Hypothalamus (tissue), 51 donors: ENCODE measurements at regions not wholly inside any gene's neighbourhood (a gene's known extent, or its start where the extent isn't known, plus 50 kb on each side); places are given as distances from the start of the nearest gene placed in this dataset.

ENCODE experiments used
- DNase-seq, 51 donors: peaks; one replicate each; lab custom pipeline; 2025; lab: John Stamatoyannopoulos, UW

GRCh38 chr2:216922175-216922780 is 62.4 kb upstream of the TNP1 start:
- DNase-seq: no peak

- DNase-seq: no peak
Measured at GRCh38 chr2:216920937-216921456, 61.1 kb upstream of the TNP1 start.

DNA sequence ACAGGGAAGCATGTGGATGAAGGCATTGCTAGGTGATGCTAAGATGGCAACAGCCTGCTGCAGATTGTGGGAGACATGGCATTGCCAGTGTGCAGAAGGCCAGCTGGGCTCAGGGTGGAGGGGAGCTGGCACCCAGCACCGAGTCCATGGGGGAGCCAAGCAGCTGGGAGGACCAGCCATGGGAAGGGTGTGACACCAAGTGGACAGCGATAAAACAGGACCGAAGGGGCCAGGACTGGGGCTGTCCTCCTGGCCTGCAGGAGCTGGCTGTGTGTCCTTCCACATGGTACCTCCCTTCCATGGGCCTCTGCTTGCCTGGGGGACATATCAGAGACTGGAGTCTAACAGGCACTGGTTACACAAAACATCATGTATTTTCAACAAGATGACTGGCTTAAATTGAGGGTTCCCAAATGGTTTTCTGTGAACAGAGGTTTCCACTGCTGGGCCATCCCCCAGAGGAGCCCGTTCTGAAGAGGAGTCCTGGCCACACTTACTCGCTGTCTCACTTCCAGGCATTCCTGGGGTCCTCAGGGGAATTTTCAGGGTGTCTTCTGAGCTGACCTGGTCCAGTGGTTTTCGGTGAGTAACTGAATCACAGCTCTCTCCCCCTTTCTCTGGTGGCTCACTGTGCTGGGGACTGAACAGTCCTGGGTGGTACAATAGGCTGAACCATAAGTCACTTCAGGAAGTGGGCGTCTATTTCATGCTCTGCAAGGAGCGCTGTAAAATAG is 60.4 kb upstream of the TNP1 start:
- DNase-seq: peak in 8 of 51 donors; percentile 1 to 40 (median 6)

DNA sequence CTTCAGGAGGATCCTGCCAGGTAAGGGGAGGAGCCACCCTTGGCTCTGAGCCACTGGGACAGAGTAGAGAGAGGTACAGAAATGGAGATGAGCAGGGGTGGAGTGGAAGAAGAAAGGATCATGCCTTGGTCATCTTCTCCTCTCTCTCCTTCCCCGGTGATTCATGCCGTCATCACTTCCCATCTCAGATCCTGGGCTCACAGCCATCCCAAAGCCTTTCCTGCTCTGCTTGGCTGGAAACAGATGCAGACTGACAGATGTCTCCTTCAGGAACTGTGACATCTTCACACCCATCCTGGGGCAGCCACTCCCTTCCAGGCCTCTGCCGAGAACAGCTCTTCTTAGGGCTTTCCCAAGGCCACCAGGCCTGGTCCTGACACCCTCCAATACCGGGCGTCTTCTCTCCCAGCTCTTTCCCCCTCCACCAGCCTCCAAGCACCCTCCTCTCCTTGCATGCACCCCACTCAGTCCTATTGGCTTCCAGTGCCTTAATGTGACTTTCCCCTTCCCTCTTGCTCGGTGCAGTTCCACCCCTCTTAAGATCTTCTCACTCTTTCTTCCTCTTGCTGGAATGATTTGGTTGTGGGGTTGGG is 58.3 kb upstream of the TNP1 start:
- DNase-seq: no peak

DNA sequence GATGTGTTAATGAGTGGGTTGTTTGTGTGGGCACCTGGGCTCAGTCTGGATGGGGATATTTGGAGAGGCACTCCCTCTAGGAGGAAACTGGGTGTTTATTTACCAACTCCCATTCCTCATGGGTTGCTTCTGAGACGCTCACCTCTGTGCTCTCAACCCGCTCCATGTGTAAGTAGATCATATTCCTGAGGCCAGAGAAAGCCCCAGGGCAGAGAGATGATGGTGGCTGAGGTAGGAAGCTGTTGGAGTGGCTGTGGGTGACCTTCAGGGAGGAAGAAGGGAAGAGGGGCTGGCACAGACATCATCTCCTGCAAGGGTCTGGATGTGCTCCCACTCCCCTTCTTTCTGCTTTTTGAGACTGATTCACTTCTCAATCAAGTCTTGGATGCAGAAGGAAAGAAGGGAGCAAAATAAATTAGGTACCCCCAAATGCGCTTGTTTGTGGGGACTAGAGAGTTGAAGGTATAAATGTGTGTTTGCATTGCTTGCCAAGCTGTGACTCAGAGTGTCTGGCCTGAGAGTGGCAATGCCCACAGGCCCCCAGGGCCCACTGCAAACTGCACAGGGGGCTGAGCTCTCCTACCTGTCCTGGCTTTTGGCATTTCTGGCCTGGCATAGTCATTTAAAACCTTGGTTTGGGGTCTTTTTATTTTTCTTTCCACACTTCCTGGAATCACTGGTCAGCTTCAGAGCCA is 57.2 kb upstream of the TNP1 start:
- no peak for DNase-seq

- DNase-seq: no peak
Measured at GRCh38 chr2:216915557-216916150, 55.8 kb upstream of the TNP1 start.

GRCh38 chr2:216914491-216914890 is 54.6 kb upstream of the TNP1 start:
- DNase-seq: no peak

DNA sequence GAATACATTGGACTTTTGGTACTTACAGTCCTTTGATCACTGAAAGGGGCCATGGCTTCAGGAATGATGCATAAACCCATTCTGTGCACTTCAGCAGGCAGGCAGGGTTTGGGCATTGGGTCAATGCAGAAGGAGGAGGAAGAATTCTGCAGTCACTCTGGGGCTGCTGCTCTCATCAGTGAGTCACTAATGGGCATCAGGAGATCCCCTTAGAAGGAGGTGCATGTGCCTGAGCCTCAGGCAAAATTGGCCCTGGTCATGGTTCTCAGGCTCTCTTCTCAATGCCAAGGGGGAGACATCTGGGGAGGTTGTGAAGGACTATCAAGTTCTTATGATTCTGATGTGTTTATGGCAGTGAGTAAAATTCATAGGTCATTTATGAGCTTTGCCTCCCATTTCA is 52.0 kb upstream of the TNP1 start:
- DNase-seq: no peak

- DNase-seq: no peak
Measured at GRCh38 chr2:216911008-216911407, 51.1 kb upstream of the TNP1 start.

- no peak for DNase-seq
Measured at GRCh38 chr2:216909541-216910210, 49.8 kb upstream of the TNP1 start.
